GM12873 (cell line): ENCODE measurements at regions not wholly inside any gene's neighbourhood (a gene's known extent, or its start where the extent isn't known, plus 50 kb on each side); places are given as distances from the start of the nearest gene placed in this dataset.

Source experiments
- TF ChIP-seq, protein P1 (sequence below): IDR thresholded peaks from 2 replicates; pipeline ENCODE4 v1.5.1; 2012; ENCODE audit warnings: low read depth, mild to moderate bottlenecking, moderate library complexity, low read length, control low read depth; ENCODE audit not compliant: insufficient read depth; ENCODE audit errors: missing control alignments

DNA sequence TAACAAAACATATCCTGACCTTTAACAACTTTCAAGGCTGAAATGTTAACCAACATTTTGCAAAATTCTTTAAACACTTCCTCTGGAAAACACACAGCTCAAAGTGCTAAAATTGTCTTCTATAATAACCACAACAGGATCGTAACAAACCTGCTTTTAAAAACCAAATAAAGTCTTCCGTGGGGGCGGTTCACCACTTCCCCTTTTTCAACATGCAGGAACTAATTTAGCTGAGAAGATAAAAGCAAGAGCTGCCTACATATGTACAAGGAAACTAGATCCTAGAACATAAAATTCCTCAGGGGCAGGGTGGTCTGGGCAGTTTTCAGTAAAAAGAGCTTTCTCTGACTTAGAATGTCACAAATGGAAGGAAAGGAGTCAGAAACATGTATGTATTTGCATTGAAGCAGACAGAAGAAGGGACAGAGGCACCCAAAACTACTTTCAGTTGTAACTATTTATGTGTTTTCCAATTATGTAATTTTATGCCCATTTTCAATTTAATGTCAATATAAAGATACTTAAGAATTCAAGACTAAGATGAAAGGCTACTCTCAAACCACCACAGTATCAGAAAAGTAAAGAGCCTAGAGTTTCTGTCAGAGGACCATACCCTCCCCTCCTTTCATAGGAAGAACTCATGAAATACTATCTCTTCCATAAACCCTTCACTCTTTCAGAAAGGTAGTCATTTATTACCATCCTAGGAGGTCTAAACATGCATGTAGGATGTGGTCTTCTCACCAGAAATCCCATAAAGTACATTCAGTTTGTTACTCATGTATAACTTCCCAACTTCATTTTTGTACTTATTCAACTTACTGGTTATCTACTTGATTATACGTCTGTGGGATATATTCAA, 185.9 kb upstream of the RASA1 start:
- TF ChIP-seq, protein P1, sequence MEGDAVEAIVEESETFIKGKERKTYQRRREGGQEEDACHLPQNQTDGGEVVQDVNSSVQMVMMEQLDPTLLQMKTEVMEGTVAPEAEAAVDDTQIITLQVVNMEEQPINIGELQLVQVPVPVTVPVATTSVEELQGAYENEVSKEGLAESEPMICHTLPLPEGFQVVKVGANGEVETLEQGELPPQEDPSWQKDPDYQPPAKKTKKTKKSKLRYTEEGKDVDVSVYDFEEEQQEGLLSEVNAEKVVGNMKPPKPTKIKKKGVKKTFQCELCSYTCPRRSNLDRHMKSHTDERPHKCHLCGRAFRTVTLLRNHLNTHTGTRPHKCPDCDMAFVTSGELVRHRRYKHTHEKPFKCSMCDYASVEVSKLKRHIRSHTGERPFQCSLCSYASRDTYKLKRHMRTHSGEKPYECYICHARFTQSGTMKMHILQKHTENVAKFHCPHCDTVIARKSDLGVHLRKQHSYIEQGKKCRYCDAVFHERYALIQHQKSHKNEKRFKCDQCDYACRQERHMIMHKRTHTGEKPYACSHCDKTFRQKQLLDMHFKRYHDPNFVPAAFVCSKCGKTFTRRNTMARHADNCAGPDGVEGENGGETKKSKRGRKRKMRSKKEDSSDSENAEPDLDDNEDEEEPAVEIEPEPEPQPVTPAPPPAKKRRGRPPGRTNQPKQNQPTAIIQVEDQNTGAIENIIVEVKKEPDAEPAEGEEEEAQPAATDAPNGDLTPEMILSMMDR: no peak

DNA sequence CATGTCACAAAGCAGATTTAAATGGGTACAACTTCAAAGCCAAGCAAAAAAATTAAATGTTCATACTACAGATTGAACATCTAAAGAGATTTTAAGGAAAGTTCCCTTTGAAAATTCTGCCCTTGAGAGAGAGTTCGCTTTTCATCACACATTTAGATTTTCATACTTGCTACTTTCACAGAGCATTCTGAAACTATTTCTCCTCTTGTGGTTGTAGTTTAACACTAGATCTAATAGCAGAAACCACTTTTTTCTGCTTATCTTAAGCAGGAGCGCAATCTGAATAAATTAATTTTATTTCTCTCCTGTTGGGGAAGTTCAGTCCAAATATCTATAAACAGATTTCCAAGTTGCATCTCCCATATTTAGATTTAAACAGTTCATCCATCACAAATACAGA, 173.3 kb upstream of the RASA1 start:
- TF ChIP-seq, protein P1: no peak

DNA sequence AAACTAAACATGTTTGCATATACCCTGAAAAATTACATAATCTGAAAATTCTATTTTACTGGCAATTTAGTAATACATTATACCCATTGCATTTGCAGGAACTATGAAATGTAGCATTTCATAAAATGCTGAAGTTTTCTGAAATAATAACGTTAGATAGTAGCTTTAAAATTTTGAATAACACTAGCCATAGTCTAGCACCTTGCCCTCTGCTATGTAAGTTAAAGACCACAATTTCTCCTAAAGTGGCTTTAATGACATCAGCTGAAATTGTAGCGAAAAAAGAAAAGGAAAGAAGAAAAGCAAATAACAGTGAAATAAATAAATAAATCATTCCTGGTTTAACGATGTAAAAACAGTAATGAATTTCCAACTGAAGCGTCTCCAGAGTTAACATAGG, 172.8 kb upstream of the RASA1 start:
- TF ChIP-seq, protein P1: no peak

DNA sequence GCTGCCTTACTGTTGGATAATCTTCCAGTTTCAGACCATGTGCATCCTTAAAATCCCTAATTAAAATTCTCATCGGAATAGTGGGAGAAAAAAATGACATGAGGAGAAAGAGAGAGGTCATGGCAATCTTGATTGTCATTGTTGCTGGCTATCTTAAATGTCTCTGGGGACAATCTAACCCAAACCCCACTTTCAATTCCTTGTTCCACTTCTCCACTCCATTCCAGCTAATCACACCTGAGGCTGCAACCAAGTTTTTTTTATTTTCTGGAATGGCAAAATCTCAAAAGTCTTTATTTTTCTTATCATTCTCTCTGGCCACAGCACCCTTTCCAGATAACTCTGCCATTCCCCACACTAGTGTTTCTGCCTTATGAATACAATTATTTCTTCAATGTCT, 171.9 kb upstream of the RASA1 start:
- TF ChIP-seq, protein P1: no peak

DNA sequence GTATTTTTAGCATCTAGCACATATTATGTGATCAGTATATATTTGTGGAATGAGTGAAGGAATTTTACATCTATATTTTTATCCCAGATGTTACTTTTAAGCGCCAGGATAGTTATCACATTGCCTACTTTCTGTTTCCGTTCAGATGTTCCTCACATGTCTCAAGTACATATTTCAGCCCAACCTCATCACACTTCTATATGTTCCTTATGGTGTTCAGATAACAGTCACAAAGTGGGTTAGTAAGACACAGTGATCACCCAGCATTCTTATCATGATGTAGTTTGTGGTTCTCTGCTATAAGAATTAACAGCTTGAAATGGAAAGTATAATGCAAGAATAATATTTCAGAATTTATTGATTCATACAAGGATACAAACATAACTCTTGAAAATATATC, 170.0 kb upstream of the RASA1 start:
- TF ChIP-seq, protein P1: no peak

DNA sequence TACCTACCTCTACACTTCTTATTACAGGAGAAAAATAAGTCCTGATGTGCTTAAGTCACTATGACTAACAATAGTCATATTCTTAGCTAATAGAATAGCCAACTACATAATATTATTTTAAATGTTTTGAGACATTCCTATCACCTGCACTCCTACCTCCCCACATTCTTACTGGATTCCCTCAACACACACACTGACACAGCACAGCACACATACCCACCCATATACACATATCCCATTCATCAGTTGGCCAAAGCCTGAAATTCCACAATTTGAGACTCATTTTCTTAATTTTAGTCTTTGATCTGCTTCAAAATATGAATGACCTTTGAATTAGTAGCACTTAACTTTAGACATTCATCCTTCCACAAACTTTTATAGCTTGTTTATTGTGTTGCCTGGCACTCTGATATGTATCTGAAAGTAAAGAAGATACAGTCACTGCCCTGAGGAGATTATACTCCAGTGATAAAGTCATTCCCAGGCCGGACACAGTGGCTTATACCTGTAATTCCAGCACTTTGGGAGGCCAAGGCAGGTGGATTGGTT, 168.3 kb upstream of the RASA1 start:
- TF ChIP-seq, protein P1: no peak

DNA sequence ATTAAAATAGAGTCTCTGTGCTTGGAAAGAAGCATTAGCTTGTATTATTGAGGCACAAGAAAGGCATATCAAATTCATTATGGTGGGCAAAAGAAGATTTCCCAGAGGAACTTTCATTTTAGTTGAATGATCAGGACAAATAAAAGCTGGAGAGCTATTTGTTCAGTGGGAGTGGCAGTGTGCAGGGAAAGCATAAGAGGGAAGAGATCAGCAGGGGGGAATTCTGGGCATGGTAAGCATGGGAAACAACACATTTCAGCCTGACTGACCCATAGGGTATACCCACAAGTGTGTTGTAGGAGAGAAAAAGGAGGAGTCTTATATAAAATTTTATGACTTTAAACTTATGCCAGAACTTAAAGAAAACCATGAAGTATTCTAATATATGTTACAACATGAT, 167.7 kb upstream of the RASA1 start:
- TF ChIP-seq, protein P1: no peak
